GM12865 (cell line): ENCODE measurements at regions not wholly inside any gene's neighbourhood (a gene's known extent, or its start where the extent isn't known, plus 50 kb on each side); places are given as distances from the start of the nearest gene placed in this dataset.

Experiments used
- DNase-seq: peaks from one replicate; pipeline ENCODE4 v3.0.0; 2010; ENCODE audit warnings: low read depth
- H3K4me3 ChIP-seq: 2 replicates; pipeline ENCODE4 v1.5.1; 2011; ENCODE audit warnings: mild to moderate bottlenecking, low read depth, low read length, control low read depth
- TF ChIP-seq, protein P1 (sequence below): IDR thresholded peaks from 2 replicates; pipeline ENCODE4 v1.5.1; 2011; ENCODE audit warnings: low read length, control low read depth, low read depth, inconsistent platforms; ENCODE audit not compliant: insufficient read depth; ENCODE audit errors: missing control alignments

GRCh38 chr17:13967416-13967815 lies 101.9 kb upstream of the COX10 start:
- TF ChIP-seq, protein P1, sequence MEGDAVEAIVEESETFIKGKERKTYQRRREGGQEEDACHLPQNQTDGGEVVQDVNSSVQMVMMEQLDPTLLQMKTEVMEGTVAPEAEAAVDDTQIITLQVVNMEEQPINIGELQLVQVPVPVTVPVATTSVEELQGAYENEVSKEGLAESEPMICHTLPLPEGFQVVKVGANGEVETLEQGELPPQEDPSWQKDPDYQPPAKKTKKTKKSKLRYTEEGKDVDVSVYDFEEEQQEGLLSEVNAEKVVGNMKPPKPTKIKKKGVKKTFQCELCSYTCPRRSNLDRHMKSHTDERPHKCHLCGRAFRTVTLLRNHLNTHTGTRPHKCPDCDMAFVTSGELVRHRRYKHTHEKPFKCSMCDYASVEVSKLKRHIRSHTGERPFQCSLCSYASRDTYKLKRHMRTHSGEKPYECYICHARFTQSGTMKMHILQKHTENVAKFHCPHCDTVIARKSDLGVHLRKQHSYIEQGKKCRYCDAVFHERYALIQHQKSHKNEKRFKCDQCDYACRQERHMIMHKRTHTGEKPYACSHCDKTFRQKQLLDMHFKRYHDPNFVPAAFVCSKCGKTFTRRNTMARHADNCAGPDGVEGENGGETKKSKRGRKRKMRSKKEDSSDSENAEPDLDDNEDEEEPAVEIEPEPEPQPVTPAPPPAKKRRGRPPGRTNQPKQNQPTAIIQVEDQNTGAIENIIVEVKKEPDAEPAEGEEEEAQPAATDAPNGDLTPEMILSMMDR = no peak
- DNase-seq = no peak
- no peak overlapping the region for H3K4me3 ChIP-seq

DNA sequence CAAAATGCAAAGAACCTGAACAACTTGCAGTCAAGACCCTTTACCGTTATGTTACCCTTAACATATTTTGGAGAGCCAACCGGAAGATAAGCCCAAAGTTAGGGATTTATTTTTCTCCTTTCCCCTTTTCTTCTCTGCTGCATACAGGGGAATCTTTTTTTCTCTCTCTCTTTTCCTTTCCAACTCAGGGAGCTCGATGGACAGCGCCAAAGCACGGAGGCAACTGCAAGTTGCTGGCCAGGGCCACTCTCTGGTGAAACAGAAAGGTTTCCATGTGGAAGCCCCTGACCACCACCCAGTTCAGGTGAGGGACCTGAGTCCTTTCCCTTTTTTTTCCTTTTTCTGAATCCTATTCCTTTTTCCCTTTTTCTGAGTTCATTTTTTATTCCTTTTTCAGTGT lies 98.8 kb upstream of the COX10 start:
- no peak overlapping the region for H3K4me3 ChIP-seq
- TF ChIP-seq, protein P1 = no peak
- DNase-seq = no peak

- DNase-seq = no peak
- no peak overlapping the region for H3K4me3 ChIP-seq
- TF ChIP-seq, protein P1 = no peak
Observed at GRCh38 chr17:13973960-13974651, 95.2 kb upstream of the COX10 start.

DNA sequence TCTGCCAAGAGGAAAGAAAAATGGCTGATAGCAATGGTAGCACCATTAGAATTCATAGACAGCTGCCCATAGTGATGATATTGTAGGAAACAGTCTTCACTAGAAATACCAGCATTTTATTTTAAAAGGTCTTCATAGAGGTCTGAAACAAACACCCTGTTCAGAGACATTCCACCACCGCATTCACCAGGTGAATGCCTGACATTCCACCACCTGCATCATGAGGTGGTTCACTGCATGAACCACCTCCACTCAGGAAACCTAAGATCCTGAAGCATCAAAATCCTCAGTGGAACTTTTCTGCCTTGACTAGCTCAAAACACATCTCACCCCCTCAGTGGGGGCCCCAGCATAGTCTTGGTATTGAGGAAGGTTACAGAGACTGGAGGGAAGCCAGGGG lies 91.5 kb upstream of the COX10 start:
- TF ChIP-seq, protein P1 = no peak
- no peak overlapping the region for H3K4me3 ChIP-seq
- no peak for DNase-seq

DNA sequence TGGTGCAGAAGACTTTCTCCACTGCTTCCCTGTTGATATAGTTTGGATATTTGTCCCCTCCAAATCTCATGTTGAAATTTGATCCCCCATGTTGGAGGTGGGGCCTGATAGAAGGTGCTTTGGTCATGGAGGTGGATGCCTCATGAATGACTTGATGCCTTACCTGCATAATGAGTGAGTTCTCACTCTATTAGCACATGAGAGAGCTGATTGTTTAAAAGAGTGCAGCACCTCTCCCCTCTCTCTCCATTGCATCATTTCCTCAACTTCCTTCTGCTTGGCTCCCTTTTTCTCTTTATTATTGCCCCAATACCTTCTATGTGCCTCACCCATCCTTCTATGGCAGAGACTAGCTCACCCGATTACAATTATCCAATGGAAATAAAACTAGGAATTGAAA lies 90.8 kb upstream of the COX10 start:
- DNase-seq = no peak
- H3K4me3 ChIP-seq = no peak overlapping the region
- TF ChIP-seq, protein P1 = no peak

DNA sequence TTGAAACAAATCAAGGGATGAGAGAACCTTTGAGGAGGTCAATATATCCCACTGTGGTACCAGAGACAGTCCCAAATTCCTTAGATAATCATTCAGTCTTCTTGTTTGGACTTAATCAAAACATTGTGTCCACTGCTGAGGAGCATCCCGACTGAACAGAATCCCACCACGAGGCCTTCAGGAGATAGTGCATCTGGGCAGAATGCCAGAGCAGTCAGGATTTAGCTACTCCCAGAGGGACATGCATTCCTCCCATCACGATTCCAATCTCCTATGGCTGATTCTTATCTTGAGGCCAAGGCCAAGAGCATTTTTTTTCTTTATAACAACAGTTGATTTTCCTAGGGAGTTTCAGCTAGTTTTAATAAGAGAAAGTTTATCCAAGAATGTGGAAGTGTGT lies 87.4 kb upstream of the COX10 start:
- TF ChIP-seq, protein P1 = no peak
- H3K4me3 ChIP-seq = no peak overlapping the region
- DNase-seq = no peak

DNA sequence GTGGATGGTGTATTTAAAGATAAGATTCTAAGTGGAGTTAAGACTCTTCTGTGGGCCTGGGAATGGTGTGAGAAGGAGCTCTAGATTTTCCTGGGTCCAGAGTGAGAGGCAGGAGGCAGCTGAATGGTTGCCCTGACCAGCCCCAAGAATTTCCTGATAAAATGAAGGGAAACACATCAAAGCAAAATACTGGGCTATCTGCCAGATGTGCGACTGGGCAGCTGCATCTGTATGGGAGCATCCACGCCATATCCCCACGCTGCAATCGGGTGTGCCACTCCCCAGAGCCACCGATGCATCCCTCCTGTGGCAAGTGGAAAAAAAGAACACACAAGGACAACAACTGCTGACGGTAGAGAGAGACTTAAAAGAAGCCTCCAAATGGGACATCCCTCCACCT lies 84.3 kb upstream of the COX10 start:
- DNase-seq = no peak
- H3K4me3 ChIP-seq = no peak overlapping the region
- TF ChIP-seq, protein P1 = no peak
